ENCODE measurements at regions not wholly inside any gene's neighbourhood (a gene's known extent, or its start where the extent isn't known, plus 50 kb on each side); places are given as distances from the start of the nearest gene placed in this dataset.
"Not testable (repeated sequence)": the region's sequence is repeated elsewhere in the genome, so short reads cannot be mapped to it uniquely, and the experiment has no call there.

DNA sequence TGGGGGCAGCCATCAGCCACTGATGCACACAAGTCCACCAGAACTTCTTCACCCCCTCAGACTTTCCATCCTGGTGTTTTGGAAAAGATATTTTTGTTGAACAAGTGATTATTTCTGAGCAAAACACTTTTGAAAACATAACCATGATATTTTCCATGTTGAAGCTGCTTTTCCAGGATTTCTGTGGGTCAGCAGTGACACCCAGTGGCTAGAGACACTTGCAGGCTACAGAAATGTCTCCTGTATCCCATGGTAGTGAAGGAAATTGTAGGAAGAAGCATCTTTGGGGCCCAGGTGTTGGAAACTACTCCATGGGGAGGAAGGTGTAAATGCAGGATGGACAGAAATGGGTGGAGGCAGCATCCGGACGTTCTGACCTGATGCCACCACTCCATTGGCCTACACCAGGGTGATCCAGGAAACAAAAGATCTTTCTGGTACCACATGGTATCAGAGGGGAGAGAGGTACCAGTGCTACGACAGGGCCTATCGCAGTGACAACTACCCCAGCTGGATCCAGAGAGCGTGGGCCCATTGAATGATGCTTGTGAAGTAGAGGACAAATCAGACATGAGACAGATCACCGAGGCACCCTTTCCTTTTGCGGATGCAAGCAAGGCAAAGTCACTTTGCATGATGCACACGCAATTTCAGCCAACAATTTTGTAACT, 111.7 kb upstream of the COBL start:
- no peaks in the 10 kb centered on the region for H3K36me3 Mint-ChIP-seq (ENCODE audit: low read depth)
- H3K27me3 Mint-ChIP-seq (ENCODE audit: insufficient read depth) = no peaks in the 10 kb centered on the region
- H3K9ac ChIP-seq (ENCODE audit: extremely low read depth, low read length, poor library complexity, severe bottlenecking) = no peak overlapping the region
- H3K4me3 ChIP-seq (ENCODE audit: low read length) = no peak overlapping the region
- TF ChIP-seq, protein P1, sequence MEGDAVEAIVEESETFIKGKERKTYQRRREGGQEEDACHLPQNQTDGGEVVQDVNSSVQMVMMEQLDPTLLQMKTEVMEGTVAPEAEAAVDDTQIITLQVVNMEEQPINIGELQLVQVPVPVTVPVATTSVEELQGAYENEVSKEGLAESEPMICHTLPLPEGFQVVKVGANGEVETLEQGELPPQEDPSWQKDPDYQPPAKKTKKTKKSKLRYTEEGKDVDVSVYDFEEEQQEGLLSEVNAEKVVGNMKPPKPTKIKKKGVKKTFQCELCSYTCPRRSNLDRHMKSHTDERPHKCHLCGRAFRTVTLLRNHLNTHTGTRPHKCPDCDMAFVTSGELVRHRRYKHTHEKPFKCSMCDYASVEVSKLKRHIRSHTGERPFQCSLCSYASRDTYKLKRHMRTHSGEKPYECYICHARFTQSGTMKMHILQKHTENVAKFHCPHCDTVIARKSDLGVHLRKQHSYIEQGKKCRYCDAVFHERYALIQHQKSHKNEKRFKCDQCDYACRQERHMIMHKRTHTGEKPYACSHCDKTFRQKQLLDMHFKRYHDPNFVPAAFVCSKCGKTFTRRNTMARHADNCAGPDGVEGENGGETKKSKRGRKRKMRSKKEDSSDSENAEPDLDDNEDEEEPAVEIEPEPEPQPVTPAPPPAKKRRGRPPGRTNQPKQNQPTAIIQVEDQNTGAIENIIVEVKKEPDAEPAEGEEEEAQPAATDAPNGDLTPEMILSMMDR (conservative IDR thresholded peaks at IDR 0.05) = peak; percentile 80
- H3K9me3 Mint-ChIP-seq = no peaks in the 10 kb centered on the region
- no peaks in the 10 kb centered on the region for H3K4me1 Mint-ChIP-seq
- no peaks in the 10 kb centered on the region for H3K36me3 ChIP-seq (ENCODE audit: control insufficient read depth, insufficient read depth, low read length)
- H3K27me3 ChIP-seq (ENCODE audit: control insufficient read depth, insufficient read depth, low read length, poor library complexity, severe bottlenecking) = no peaks in the 10 kb centered on the region
- H3K9me3 ChIP-seq (ENCODE audit: control insufficient read depth, low read length) = no peaks in the 10 kb centered on the region
- no peaks in the 10 kb centered on the region for H3K4me1 ChIP-seq (ENCODE audit: control insufficient read depth, insufficient read depth, low read length)
- no peak overlapping the region for H3K4me3 Mint-ChIP-seq
- WGBS, 2 experiments (ENCODE audit: insufficient coverage in 1 of 2, insufficient read length in 1 of 2) = 84 to 96% methylated on average over 6 to 8 of the region's 8 CpGs
- H3K27ac ChIP-seq (ENCODE audit: low read depth, low read length) = no peak overlapping the region
- H3K27ac Mint-ChIP-seq = no peak overlapping the region
- DNase-seq = peak; percentile 78

DNA sequence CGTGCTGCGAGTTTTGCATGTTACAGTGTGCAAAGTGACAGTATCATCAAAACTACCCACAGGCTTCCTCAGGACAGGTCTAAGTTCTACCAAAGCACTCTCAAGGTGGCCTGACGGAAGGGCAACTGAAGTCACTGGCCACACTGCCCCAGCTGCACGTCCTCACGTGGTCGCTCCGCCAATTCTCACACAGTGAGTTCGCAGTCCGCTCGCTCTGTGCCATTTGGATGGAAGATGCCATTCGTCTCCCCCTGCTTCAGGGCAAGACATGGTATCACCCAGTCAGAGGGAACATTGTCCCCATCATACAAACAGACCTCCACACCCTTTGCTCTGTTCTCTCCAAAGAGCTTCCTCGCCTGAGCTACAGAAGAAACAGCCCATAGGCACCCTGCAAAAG, 109.6 kb upstream of the COBL start:
- no peak overlapping the region for H3K9ac ChIP-seq (ENCODE audit: extremely low read depth, low read length, poor library complexity, severe bottlenecking)
- Mint-ChIP-seq H3K27me3 (ENCODE audit: insufficient read depth) (peaks cover 2% of the 10 kb centered on the region), H3K4me3 (no peak overlapping the region), H3K9me3 (no peaks in the 10 kb centered on the region), H3K27ac (no peak overlapping the region), H3K4me1 (no peaks in the 10 kb centered on the region), H3K36me3 (ENCODE audit: low read depth) (no peaks in the 10 kb centered on the region)
- no peak overlapping the region for H3K4me3 ChIP-seq (ENCODE audit: low read length)
- no peaks in the 10 kb centered on the region for H3K4me1 ChIP-seq (ENCODE audit: control insufficient read depth, insufficient read depth, low read length)
- H3K36me3 ChIP-seq (ENCODE audit: control insufficient read depth, insufficient read depth, low read length) = no peaks in the 10 kb centered on the region
- H3K27me3 ChIP-seq (ENCODE audit: control insufficient read depth, insufficient read depth, low read length, poor library complexity, severe bottlenecking) = no peaks in the 10 kb centered on the region
- DNase-seq = no peak
- H3K27ac ChIP-seq (ENCODE audit: low read depth, low read length) = no peak overlapping the region
- 90 to 99% methylated on average over 10 to 12 of the region's 12 CpGs for WGBS, 2 experiments (ENCODE audit: insufficient coverage in 1 of 2, insufficient read length in 1 of 2)
- TF ChIP-seq, protein P1 (conservative IDR thresholded peaks at IDR 0.05) = no peak
- H3K9me3 ChIP-seq (ENCODE audit: control insufficient read depth, low read length) = no peaks in the 10 kb centered on the region

DNA sequence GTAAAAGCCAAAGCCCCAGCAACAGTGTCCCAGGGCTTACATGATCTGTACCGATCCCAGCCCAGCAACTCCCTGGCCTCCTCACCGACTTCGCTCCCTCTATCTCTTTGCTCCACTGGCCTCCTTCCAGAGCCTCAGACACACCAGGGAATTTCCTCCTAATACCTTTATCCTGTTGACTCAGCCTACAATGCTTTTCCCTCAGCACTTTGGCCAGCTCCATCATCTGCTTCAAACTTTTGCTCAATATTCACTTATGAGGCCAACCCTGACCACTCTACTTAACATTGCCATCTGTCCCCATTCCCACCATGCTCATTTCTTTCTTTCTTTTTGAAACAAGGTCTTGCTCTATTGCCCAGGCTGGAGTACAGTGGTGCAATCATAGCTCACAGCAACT, 93.3 kb upstream of the COBL start:
- H3K4me3 ChIP-seq (ENCODE audit: low read length); H3K4me1 ChIP-seq (ENCODE audit: control insufficient read depth, insufficient read depth, low read length); H3K36me3 Mint-ChIP-seq (ENCODE audit: low read depth); H3K27me3 ChIP-seq (ENCODE audit: control insufficient read depth, insufficient read depth, low read length, poor library complexity, severe bottlenecking); H3K27me3 Mint-ChIP-seq (ENCODE audit: insufficient read depth); H3K9ac ChIP-seq (ENCODE audit: extremely low read depth, low read length, poor library complexity, severe bottlenecking); DNase-seq; H3K9me3 ChIP-seq (ENCODE audit: control insufficient read depth, low read length); H3K4me1 Mint-ChIP-seq; H3K9me3 Mint-ChIP-seq; H3K36me3 ChIP-seq (ENCODE audit: control insufficient read depth, insufficient read depth, low read length); H3K4me3 Mint-ChIP-seq; H3K27ac ChIP-seq (ENCODE audit: low read depth, low read length); H3K27ac Mint-ChIP-seq: not testable (repeated sequence)
- WGBS, 2 experiments (ENCODE audit: insufficient coverage in 1 of 2, insufficient read length in 1 of 2) = no CpG with 5 or more reads among the region's 3 CpGs

DNA sequence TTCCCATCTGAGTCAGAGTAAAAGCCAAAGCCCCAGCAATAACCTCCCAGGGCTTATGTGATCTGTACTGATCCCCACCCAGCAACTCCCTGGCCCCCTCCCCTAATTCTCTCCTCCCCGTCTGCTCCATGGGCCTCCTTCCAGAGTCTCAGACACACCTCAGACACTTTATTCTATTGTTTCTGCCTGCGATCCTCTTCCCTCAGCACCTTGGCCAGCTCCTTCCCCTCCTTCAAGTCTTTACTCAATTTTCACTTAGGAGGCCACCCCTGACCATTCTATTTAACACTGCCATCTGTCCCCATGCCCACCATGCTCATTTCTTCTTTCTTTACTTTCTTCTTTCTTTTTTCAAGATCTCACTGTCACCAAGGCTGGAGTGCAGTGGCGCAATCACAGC, 81.0 kb upstream of the COBL start:
- H3K36me3 ChIP-seq (ENCODE audit: control insufficient read depth, insufficient read depth, low read length); H3K4me3 ChIP-seq (ENCODE audit: low read length); H3K27me3 Mint-ChIP-seq (ENCODE audit: insufficient read depth); H3K9me3 Mint-ChIP-seq; H3K4me1 ChIP-seq (ENCODE audit: control insufficient read depth, insufficient read depth, low read length); H3K4me1 Mint-ChIP-seq; H3K27ac ChIP-seq (ENCODE audit: low read depth, low read length); H3K9ac ChIP-seq (ENCODE audit: extremely low read depth, low read length, poor library complexity, severe bottlenecking); H3K27me3 ChIP-seq (ENCODE audit: control insufficient read depth, insufficient read depth, low read length, poor library complexity, severe bottlenecking); H3K4me3 Mint-ChIP-seq; H3K27ac Mint-ChIP-seq; H3K9me3 ChIP-seq (ENCODE audit: control insufficient read depth, low read length); H3K36me3 Mint-ChIP-seq (ENCODE audit: low read depth): not testable (repeated sequence)
- WGBS, 2 experiments (ENCODE audit: insufficient coverage in 1 of 2, insufficient read length in 1 of 2) = 48% methylated on average over 2 of the region's 3 CpGs; no CpG with 5 or more reads in 1 of the 2 experiments
- DNase-seq = peak; percentile 66

DNA sequence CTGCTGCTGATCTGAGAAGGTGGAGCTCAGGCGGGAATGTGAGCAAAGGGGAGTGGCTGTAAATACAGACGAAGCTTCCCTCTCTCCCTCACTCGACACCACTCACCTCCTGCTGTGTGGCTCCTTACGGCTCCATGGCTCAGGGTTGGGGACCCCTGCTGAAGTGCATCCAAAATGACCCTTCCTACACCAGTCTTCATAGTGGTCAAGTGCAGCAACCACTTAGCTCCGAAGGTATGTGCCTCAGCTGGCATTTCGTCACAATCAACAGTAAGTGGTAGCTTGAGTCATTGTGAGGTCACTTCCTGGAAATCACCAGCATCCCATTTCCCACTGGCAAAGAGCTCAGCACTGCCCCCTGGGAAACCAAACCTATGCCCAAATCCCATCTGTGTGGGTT, 76.4 kb upstream of the COBL start:
- not testable (repeated sequence) for H3K9me3 ChIP-seq (ENCODE audit: control insufficient read depth, low read length); H3K9ac ChIP-seq (ENCODE audit: extremely low read depth, low read length, poor library complexity, severe bottlenecking); H3K27ac ChIP-seq (ENCODE audit: low read depth, low read length); H3K36me3 Mint-ChIP-seq (ENCODE audit: low read depth); H3K36me3 ChIP-seq (ENCODE audit: control insufficient read depth, insufficient read depth, low read length); H3K9me3 Mint-ChIP-seq; H3K27ac Mint-ChIP-seq; H3K4me1 ChIP-seq (ENCODE audit: control insufficient read depth, insufficient read depth, low read length); H3K4me3 ChIP-seq (ENCODE audit: low read length); H3K4me1 Mint-ChIP-seq; H3K27me3 ChIP-seq (ENCODE audit: control insufficient read depth, insufficient read depth, low read length, poor library complexity, severe bottlenecking); H3K4me3 Mint-ChIP-seq; H3K27me3 Mint-ChIP-seq (ENCODE audit: insufficient read depth)
- peak; percentile 43 for DNase-seq
- 78 to 84% methylated on average over 4 to 5 of the region's 6 CpGs for WGBS, 2 experiments (ENCODE audit: insufficient coverage in 1 of 2, insufficient read length in 1 of 2)

DNA sequence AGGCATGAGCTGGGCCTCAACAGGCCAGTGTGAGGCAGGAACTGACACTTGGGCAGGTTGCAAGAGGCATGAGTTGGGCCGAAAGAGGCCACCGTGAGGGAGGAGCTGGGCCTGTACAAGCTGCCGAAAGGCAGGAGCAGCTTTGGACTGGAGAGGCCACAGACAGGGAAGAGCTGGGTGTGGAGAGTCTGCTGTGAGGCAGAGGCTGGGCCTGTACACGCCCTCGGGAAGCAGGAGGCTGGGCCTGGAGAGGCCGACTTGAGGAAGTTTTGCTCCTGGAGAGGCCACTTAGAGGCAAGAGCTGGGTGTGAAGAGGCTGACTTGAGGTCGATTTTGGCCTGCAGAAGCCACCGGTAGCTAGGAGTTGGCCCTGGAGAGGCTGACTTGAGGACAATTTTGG, 73.3 kb upstream of the COBL start:
- not testable (repeated sequence) for H3K4me3 Mint-ChIP-seq; H3K27ac Mint-ChIP-seq; H3K27me3 ChIP-seq (ENCODE audit: control insufficient read depth, insufficient read depth, low read length, poor library complexity, severe bottlenecking)

More for the DNA sequence above, 73.3 kb upstream of the COBL start:
- H3K27me3 Mint-ChIP-seq (ENCODE audit: insufficient read depth); H3K4me1 ChIP-seq (ENCODE audit: control insufficient read depth, insufficient read depth, low read length); H3K4me3 ChIP-seq (ENCODE audit: low read length); H3K36me3 ChIP-seq (ENCODE audit: control insufficient read depth, insufficient read depth, low read length); H3K36me3 Mint-ChIP-seq (ENCODE audit: low read depth); H3K9ac ChIP-seq (ENCODE audit: extremely low read depth, low read length, poor library complexity, severe bottlenecking); DNase-seq; H3K9me3 ChIP-seq (ENCODE audit: control insufficient read depth, low read length); H3K27ac ChIP-seq (ENCODE audit: low read depth, low read length); H3K4me1 Mint-ChIP-seq; H3K9me3 Mint-ChIP-seq: not testable (repeated sequence)
- WGBS, 2 experiments (ENCODE audit: insufficient coverage in 1 of 2, insufficient read length in 1 of 2) = 91% methylated on average over 3 of the region's 8 CpGs; no CpG with 5 or more reads in 1 of the 2 experiments
